Upper lobe of left lung (tissue), 4 donors: ENCODE measurements at regions not wholly inside any gene's neighbourhood (a gene's known extent, or its start where the extent isn't known, plus 50 kb on each side); places are given as distances from the start of the nearest gene placed in this dataset.

Experiments used
- CTCF ChIP-seq, 6 experiments: fragments of 450-650 bp in 4 of 6; fragments of 200-600 bp in 2 of 6; sonication (generic) in 2 of 6; IDR thresholded peaks; one replicate each; pipeline ENCODE4 v1.5.1; 2016 to 2019; ENCODE audit warnings: antibody characterized with exemption in 6 of 6
- POLR2A ChIP-seq, 4 donors: fragments of 450-650 bp; IDR thresholded peaks; one replicate each; pipeline ENCODE4 v1.5.1; 2016 to 2017; ENCODE audit warnings: antibody characterized with exemption in 4 of 4, mild to moderate bottlenecking in 2 of 4

GRCh38 chr1:115429884-115430283, 91.8 kb upstream of the NGF start:
- no peak for TF ChIP-seq CTCF (IDR thresholded peaks at IDR 0.05)
- no peak for TF ChIP-seq POLR2A (IDR thresholded peaks at IDR 0.05)
